Prostate gland (tissue), 2 donors: ENCODE measurements at regions not wholly inside any gene's neighbourhood (a gene's known extent, or its start where the extent isn't known, plus 50 kb on each side); places are given as distances from the start of the nearest gene placed in this dataset.

Experiments
- DNase-seq: peaks from one replicate; pipeline ENCODE4 v3.0.0-alpha.2; 2019; ENCODE audit warnings: low spot score
- H3K27ac ChIP-seq, 2 donors: fragments of 200-600 bp; sonication (generic); 2 replicates each; pipeline ENCODE4 v1.5.1; 2017 to 2019
- H3K27me3 ChIP-seq: fragments of 200-600 bp; sonication (generic); replicated peaks from 2 replicates; pipeline ENCODE4 v1.5.1; 2019; ENCODE audit not compliant: insufficient read depth
- H3K36me3 ChIP-seq, 2 donors: fragments of 200-600 bp; sonication (generic); 1 replicate in 1 of 2; 2 replicates in 1 of 2; pipeline versions ENCODE4 v1.5.1 to v1.8.1; 2017 to 2019
- H3K4me1 ChIP-seq: fragments of 200-600 bp; sonication (generic); replicated peaks from 2 replicates; pipeline ENCODE4 v1.5.1; 2019
- H3K4me3 ChIP-seq, 2 donors: fragments of 200-600 bp; sonication (generic); 2 replicates each; pipeline ENCODE4 v1.5.1; 2017 to 2019
- H3K9me3 ChIP-seq: fragments of 200-600 bp; sonication (generic); 2 replicates; pipeline ENCODE4 v1.5.1; 2017
- POLR2A ChIP-seq: fragments of 450-650 bp; IDR thresholded peaks from one replicate; pipeline ENCODE4 v1.6.1; 2016; ENCODE audit warnings: antibody characterized with exemption, mild to moderate bottlenecking
- POLR2AphosphoS5 ChIP-seq: sonication (generic); formaldehyde crosslinking; IDR thresholded peaks from one replicate; pipeline ENCODE4 v1.6.1; 2017; ENCODE audit warnings: antibody characterized with exemption
- WGBS: methylation state at CpG from one replicate; pipeline ENCODE4 v1.1.5; 2018; 5-methylcytosine and 5-hydroxymethylcytosine counted together
- intact Hi-C: fragments of 100-400 bp; cut with DNase I; formaldehyde crosslinking; loops from one replicate; pipeline ENCODE4 v1.14.2; 2022
- TF ChIP-seq, protein P1 (sequence below), 4 experiments: fragments of 200-600 bp in 2 of 4; fragments of 450-650 bp in 2 of 4; sonication (generic) in 2 of 4; IDR thresholded peaks; 1 replicate in 3 of 4; 2 replicates in 1 of 4; pipeline ENCODE4 v1.5.1; 2016 to 2019; ENCODE audit warnings: antibody characterized with exemption in 4 of 4, mild to moderate bottlenecking in 2 of 4, moderate library complexity in 2 of 4

- TF ChIP-seq POLR2AphosphoS5 (no peak), POLR2A (no peak)
- TF ChIP-seq, protein P1, sequence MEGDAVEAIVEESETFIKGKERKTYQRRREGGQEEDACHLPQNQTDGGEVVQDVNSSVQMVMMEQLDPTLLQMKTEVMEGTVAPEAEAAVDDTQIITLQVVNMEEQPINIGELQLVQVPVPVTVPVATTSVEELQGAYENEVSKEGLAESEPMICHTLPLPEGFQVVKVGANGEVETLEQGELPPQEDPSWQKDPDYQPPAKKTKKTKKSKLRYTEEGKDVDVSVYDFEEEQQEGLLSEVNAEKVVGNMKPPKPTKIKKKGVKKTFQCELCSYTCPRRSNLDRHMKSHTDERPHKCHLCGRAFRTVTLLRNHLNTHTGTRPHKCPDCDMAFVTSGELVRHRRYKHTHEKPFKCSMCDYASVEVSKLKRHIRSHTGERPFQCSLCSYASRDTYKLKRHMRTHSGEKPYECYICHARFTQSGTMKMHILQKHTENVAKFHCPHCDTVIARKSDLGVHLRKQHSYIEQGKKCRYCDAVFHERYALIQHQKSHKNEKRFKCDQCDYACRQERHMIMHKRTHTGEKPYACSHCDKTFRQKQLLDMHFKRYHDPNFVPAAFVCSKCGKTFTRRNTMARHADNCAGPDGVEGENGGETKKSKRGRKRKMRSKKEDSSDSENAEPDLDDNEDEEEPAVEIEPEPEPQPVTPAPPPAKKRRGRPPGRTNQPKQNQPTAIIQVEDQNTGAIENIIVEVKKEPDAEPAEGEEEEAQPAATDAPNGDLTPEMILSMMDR (IDR thresholded peaks at IDR 0.05), result no peak
- 65% methylated on average over 3 of the region's 3 CpGs for WGBS
- no peak overlapping the region for H3K4me3 ChIP-seq
- H3K27me3 ChIP-seq, result no peaks in the 10 kb centered on the region
- intact Hi-C loops, result no loop called here
- H3K27ac ChIP-seq, result no peak overlapping the region
- H3K36me3 ChIP-seq, result no peaks in the 10 kb centered on the region
- DNase-seq, result no peak
- no peaks in the 10 kb centered on the region for H3K4me1 ChIP-seq
- no peaks in the 10 kb centered on the region for H3K9me3 ChIP-seq
These were observed 100.2 kb upstream of the OTUD4 start for GRCh38 chr4:145280541-145280940.

GRCh38 chr4:145279122-145279960 is 99.0 kb upstream of the OTUD4 start:
- Histone ChIP-seq H3K4me3 (no peak overlapping the region), H3K27me3 (no peaks in the 10 kb centered on the region), H3K9me3 (no peaks in the 10 kb centered on the region), H3K27ac (no peak overlapping the region), H3K36me3 (no peaks in the 10 kb centered on the region), H3K4me1 (no peaks in the 10 kb centered on the region)
- DNase-seq, result no peak
- TF ChIP-seq POLR2AphosphoS5 (no peak), POLR2A (no peak)
- TF ChIP-seq, protein P1 (IDR thresholded peaks at IDR 0.05), result no peak
- 57% methylated on average over 8 of the region's 8 CpGs for WGBS
- intact Hi-C loops, result no loop called here

- H3K27ac ChIP-seq, result no peak overlapping the region
- TF ChIP-seq, protein P1 (IDR thresholded peaks at IDR 0.05), result no peak
- TF ChIP-seq POLR2AphosphoS5 (no peak), POLR2A (no peak)
- H3K4me3 ChIP-seq, result no peak overlapping the region
- WGBS, result 91% methylated on average over 2 of the region's 2 CpGs
- intact Hi-C loops, result no loop called here
- no peaks in the 10 kb centered on the region for H3K9me3 ChIP-seq
- H3K4me1 ChIP-seq, result no peaks in the 10 kb centered on the region
- no peaks in the 10 kb centered on the region for H3K36me3 ChIP-seq
- no peak for DNase-seq
- H3K27me3 ChIP-seq, result no peaks in the 10 kb centered on the region
These were observed 98.1 kb upstream of the OTUD4 start for GRCh38 chr4:145278341-145279121.

DNA sequence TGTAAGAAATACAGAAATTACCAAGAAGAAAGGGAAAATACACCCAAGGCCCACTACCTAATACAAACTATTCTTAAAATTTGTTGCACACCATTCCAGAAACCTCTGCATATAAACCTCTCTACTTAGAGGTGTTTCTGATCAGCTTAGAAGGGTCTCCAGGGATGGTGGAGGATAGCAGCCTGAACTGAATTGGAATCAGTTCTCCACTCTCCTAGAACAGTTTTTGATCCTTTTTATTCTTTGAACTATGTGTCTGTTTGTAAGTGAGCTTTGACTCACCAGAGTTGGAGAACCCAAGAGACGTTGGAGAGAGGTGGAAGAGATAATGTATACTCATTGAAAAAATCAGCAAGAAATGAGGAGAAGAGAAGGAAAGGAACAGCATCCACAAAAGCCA is 96.6 kb upstream of the OTUD4 start:
- TF ChIP-seq, protein P1 (IDR thresholded peaks at IDR 0.05), result no peak
- TF ChIP-seq POLR2A (no peak), POLR2AphosphoS5 (no peak)
- Histone ChIP-seq H3K36me3 (no peaks in the 10 kb centered on the region), H3K4me1 (no peaks in the 10 kb centered on the region), H3K27ac (no peak overlapping the region), H3K27me3 (no peaks in the 10 kb centered on the region), H3K4me3 (no peak overlapping the region), H3K9me3 (no peaks in the 10 kb centered on the region)
- DNase-seq, result no peak
- intact Hi-C loops, result no loop called here
- WGBS, result 70% methylated on average over 1 of the region's 1 CpG
